GM10266 (cell line): ENCODE measurements at regions not wholly inside any gene's neighbourhood (a gene's known extent, or its start where the extent isn't known, plus 50 kb on each side); places are given as distances from the start of the nearest gene placed in this dataset.
A peak's percentile ranks its signal among the peaks of the same experiment; 100 is the strongest.

ENCODE experiments used
- DNase-seq: peaks from one replicate; pipeline ENCODE4 v3.0.0; 2012; ENCODE audit errors: extremely low spot score
- CTCF ChIP-seq: IDR thresholded peaks from 2 replicates; pipeline ENCODE4 v1.5.1; 2012; ENCODE audit warnings: mild to moderate bottlenecking, low read depth; ENCODE audit not compliant: control insufficient read depth, insufficient read depth; ENCODE audit errors: missing control alignments

GRCh38 chr10:131452926-131453720 lies 141.6 kb upstream of the TCERG1L start:
- no peak for TF ChIP-seq CTCF
- no peak for DNase-seq

GRCh38 chr10:131453721-131454634 lies 142.5 kb upstream of the TCERG1L start:
- no peak for DNase-seq
- TF ChIP-seq CTCF: peak; percentile 56

GRCh38 chr10:131456411-131456810 lies 144.9 kb upstream of the TCERG1L start:
- DNase-seq: no peak
- TF ChIP-seq CTCF: no peak

- TF ChIP-seq CTCF: no peak
- DNase-seq: no peak
Observed at GRCh38 chr10:131461093-131461492, 149.6 kb upstream of the TCERG1L start.

GRCh38 chr10:131464789-131465188 lies 153.3 kb upstream of the TCERG1L start:
- no peak for TF ChIP-seq CTCF
- no peak for DNase-seq

DNA sequence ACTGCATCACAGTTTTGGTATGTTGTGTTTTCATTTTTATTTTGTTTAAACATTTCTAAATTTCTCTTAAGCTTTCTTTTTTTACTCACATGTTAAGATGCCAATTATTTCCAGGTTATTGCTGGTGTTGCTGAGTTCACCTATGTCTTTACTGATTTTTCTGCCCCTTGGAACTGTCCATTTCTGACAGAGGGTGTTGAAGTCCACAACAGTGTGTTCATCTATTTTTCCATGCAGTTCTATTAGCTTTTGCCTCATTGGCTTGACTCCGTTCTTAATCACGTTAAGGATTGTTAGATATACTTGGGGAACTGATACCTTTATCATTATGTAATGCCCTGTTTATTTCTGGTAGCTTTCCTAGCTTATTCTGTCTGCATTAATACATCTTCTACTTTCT lies 158.0 kb upstream of the TCERG1L start:
- no peak for TF ChIP-seq CTCF
- DNase-seq: no peak
